Loucy (cell line): ENCODE measurements at regions not wholly inside any gene's neighbourhood (a gene's known extent, or its start where the extent isn't known, plus 50 kb on each side); places are given as distances from the start of the nearest gene placed in this dataset.

Experiments used
- H2AFZ ChIP-seq: fragments of 200-600 bp; sonication (generic); 2 replicates; pipeline ENCODE4 v1.6.0; 2016; ENCODE audit warnings: antibody characterized with exemption, mild to moderate bottlenecking, low read length, moderate library complexity
- H3F3A ChIP-seq: fragments of 200-600 bp; 2 replicates; pipeline ENCODE4 v1.6.0; 2016; ENCODE audit warnings: antibody characterized with exemption, low read depth, mild to moderate bottlenecking
- H3K27me3 ChIP-seq: fragments of 200-600 bp; sonication (generic); 2 replicates; pipeline ENCODE4 v1.6.1; 2014; ENCODE audit warnings: low read length, mild to moderate bottlenecking; ENCODE audit not compliant: insufficient read depth, poor library complexity, severe bottlenecking
- H3K36me3 ChIP-seq: fragments of 200-600 bp; sonication (generic); 2 replicates; pipeline ENCODE4 v1.6.1; 2016; ENCODE audit warnings: low read length; ENCODE audit not compliant: insufficient read depth
- H3K4me1 ChIP-seq: fragments of 200-600 bp; sonication (generic); 2 replicates; pipeline ENCODE4 v1.5.1; 2014; ENCODE audit warnings: low read length, mild to moderate bottlenecking; ENCODE audit not compliant: insufficient read depth, poor library complexity, severe bottlenecking
- H3K4me2 ChIP-seq: fragments of 200-600 bp; sonication (generic); 2 replicates; pipeline ENCODE4 v1.6.0; 2014; ENCODE audit warnings: antibody characterized with exemption, low read length, low read depth, mild to moderate bottlenecking; ENCODE audit not compliant: poor library complexity, severe bottlenecking
- H3K4me3 ChIP-seq: fragments of 200-600 bp; sonication (generic); 2 replicates; pipeline ENCODE4 v1.5.1; 2014; ENCODE audit warnings: low read length, mild to moderate bottlenecking, mixed read lengths; ENCODE audit not compliant: poor library complexity, severe bottlenecking
- H3K79me2 ChIP-seq: fragments of 200-600 bp; sonication (generic); 2 replicates; pipeline ENCODE4 v1.6.1; 2014; ENCODE audit warnings: low read length; ENCODE audit not compliant: insufficient read depth
- H3K9ac ChIP-seq: fragments of 200-600 bp; sonication (generic); 2 replicates; pipeline ENCODE4 v1.6.0; 2014; ENCODE audit warnings: mild to moderate bottlenecking, low read depth, low read length, moderate library complexity; ENCODE audit not compliant: poor library complexity, severe bottlenecking
- H3K9me2 ChIP-seq: fragments of 200-600 bp; sonication (generic); replicated peaks from 2 replicates; pipeline ENCODE4 v1.6.1; 2016; ENCODE audit warnings: low read depth, low read length, mixed read lengths
- H3K9me3 ChIP-seq: fragments of 200-600 bp; sonication (generic); 2 replicates; pipeline ENCODE4 v1.6.1; 2014; ENCODE audit warnings: mild to moderate bottlenecking, antibody characterized with exemption, low read length, low read depth; ENCODE audit not compliant: insufficient read depth
- H4K20me1 ChIP-seq: fragments of 200-600 bp; sonication (generic); 2 replicates; pipeline ENCODE4 v1.6.0; 2014; ENCODE audit warnings: antibody characterized with exemption, low read length, mild to moderate bottlenecking; ENCODE audit not compliant: insufficient read depth, poor library complexity, severe bottlenecking
- EZH2phosphoT487 ChIP-seq: fragments of 200-600 bp; IDR thresholded peaks from 2 replicates; pipeline ENCODE4 v1.6.1; 2018; ENCODE audit warnings: antibody characterized with exemption, mild to moderate bottlenecking, moderate library complexity, borderline replicate concordance
- TF ChIP-seq, protein P1 (sequence below): fragments of 200-600 bp; sonication (generic); conservative IDR thresholded peaks from 2 replicates; pipeline ENCODE4 v1.5.1; 2014; ENCODE audit warnings: mild to moderate bottlenecking, antibody characterized with exemption, low read length

DNA sequence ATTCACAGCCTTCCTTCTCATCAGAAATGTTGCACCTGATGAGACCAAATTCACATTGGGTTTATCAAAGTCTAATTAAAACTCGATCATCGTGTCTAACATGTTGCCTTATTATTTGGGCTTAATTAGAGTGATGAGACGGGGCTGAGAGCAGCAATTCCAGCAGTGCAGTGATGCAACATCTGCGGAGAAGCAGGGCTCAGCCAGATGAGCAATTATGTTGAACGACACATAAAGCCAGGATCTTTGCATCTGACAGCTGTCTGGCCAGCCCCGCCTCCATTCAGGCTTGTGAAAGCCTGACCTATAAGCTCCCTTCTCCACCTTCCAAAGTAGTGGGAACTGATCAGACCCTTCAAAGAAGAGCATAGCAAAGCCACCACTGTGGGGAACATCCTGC, 109.8 kb downstream of the C1orf94 start:
- H3K4me3 ChIP-seq = no peak overlapping the region
- no peaks in the 10 kb centered on the region for H3K27me3 ChIP-seq
- H3K9ac ChIP-seq = no peak overlapping the region
- TF ChIP-seq, protein P1, sequence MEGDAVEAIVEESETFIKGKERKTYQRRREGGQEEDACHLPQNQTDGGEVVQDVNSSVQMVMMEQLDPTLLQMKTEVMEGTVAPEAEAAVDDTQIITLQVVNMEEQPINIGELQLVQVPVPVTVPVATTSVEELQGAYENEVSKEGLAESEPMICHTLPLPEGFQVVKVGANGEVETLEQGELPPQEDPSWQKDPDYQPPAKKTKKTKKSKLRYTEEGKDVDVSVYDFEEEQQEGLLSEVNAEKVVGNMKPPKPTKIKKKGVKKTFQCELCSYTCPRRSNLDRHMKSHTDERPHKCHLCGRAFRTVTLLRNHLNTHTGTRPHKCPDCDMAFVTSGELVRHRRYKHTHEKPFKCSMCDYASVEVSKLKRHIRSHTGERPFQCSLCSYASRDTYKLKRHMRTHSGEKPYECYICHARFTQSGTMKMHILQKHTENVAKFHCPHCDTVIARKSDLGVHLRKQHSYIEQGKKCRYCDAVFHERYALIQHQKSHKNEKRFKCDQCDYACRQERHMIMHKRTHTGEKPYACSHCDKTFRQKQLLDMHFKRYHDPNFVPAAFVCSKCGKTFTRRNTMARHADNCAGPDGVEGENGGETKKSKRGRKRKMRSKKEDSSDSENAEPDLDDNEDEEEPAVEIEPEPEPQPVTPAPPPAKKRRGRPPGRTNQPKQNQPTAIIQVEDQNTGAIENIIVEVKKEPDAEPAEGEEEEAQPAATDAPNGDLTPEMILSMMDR = no peak
- no peak for TF ChIP-seq EZH2phosphoT487
- no peaks in the 10 kb centered on the region for H3K79me2 ChIP-seq
- no peaks in the 10 kb centered on the region for H3K9me2 ChIP-seq
- no peaks in the 10 kb centered on the region for H3K4me1 ChIP-seq
- H3K36me3 ChIP-seq = no peaks in the 10 kb centered on the region
- H3F3A ChIP-seq = no peaks in the 10 kb centered on the region
- H3K4me2 ChIP-seq = no peak overlapping the region
- H3K9me3 ChIP-seq = 0 out of 2 replicates have a peak, but pooled peaks cover 3% of the 10 kb centered on the region
- H4K20me1 ChIP-seq = no peaks in the 10 kb centered on the region
- no peak overlapping the region for H2AFZ ChIP-seq

DNA sequence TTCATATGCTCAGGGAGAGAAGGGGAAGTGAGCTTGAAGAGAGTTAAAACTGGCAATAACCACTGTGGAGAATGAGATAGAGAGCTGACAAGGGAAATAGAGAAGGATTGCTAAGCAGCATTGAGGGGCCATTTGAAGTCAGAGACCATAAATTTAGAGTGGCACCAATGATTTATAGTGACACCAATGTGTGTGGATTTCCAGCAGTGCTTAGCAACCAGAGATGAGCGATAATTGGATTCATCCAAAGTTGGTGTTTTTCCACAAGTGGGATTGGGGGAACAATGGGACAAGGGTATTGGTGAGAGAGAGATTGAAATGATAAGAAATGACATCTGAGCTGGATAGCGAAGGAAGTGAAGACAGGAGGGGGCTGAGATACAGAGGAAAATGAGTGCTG, 114.1 kb downstream of the C1orf94 start:
- no peaks in the 10 kb centered on the region for H3K79me2 ChIP-seq
- no peak overlapping the region for H3K9ac ChIP-seq
- H3K9me2 ChIP-seq = no peaks in the 10 kb centered on the region
- TF ChIP-seq EZH2phosphoT487 = no peak
- TF ChIP-seq, protein P1 = no peak
- no peaks in the 10 kb centered on the region for H3F3A ChIP-seq
- H3K9me3 ChIP-seq = no peaks in the 10 kb centered on the region
- H3K4me3 ChIP-seq = no peak overlapping the region
- no peaks in the 10 kb centered on the region for H3K27me3 ChIP-seq
- H4K20me1 ChIP-seq = no peaks in the 10 kb centered on the region
- H2AFZ ChIP-seq = no peak overlapping the region
- no peaks in the 10 kb centered on the region for H3K4me1 ChIP-seq
- H3K4me2 ChIP-seq = no peak overlapping the region
- no peaks in the 10 kb centered on the region for H3K36me3 ChIP-seq

DNA sequence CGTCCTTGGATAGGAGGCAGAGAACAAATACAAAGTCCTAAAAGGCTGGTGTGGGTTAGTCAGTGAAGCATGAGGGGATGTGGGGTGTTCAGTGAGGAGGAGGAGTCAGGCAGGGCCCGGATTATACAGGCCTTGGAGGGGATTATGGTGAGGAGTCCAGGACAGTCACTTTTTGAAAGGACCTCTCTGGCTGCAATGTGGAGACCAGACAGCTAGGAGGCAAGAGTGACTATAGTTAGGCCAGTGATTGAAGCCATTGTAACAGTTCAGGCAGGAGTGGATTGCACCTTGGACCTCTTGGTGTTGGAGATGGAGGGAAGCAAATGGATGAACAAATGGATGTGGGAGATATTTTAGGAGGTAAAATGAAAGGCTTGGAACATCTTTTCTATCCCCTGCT, 115.8 kb downstream of the C1orf94 start:
- no peaks in the 10 kb centered on the region for H3F3A ChIP-seq
- H3K4me3 ChIP-seq = no peak overlapping the region
- H3K9me2 ChIP-seq = no peaks in the 10 kb centered on the region
- no peak overlapping the region for H3K4me2 ChIP-seq
- H3K9ac ChIP-seq = no peak overlapping the region
- no peaks in the 10 kb centered on the region for H3K36me3 ChIP-seq
- no peaks in the 10 kb centered on the region for H3K27me3 ChIP-seq
- H3K4me1 ChIP-seq = no peaks in the 10 kb centered on the region
- H3K9me3 ChIP-seq = no peaks in the 10 kb centered on the region
- H4K20me1 ChIP-seq = no peaks in the 10 kb centered on the region
- no peak overlapping the region for H2AFZ ChIP-seq
- TF ChIP-seq EZH2phosphoT487 = no peak
- TF ChIP-seq, protein P1 = no peak
- H3K79me2 ChIP-seq = no peaks in the 10 kb centered on the region
